ENCODE measurements at regions not wholly inside any gene's neighbourhood (a gene's known extent, or its start where the extent isn't known, plus 50 kb on each side); places are given as distances from the start of the nearest gene placed in this dataset.

- TF ChIP-seq CTCF (IDR thresholded peaks at IDR 0.05 in 8 of 11, conservative IDR thresholded peaks at IDR 0.05 in 3 of 11) = no peak
- no peak for TF ChIP-seq POLR2AphosphoS5 (IDR thresholded peaks at IDR 0.05)
- TF ChIP-seq POLR2A (IDR thresholded peaks at IDR 0.05) = no peak
- intact Hi-C loops (cut with DNase I; ENCODE audit: low total_unique reads) = no loop called here
- Histone ChIP-seq H3K4me3 (no peak overlapping the region), H3K4me1 (no peaks in the 10 kb centered on the region), H3K27ac (no peak overlapping the region), H3K9me3 (no peaks in the 10 kb centered on the region), H3K27me3 (replicated peaks in 1 of 7) (peaks cover 0 to 5% (median 0%) of the 10 kb centered on the region in 7 donors), H3K36me3 (no peaks in the 10 kb centered on the region)
- DNase-seq = no peak
- WGBS, 5 donors = 76 to 90% (median 78%) methylated on average over 7 of the region's 7 CpGs
These were observed 230.9 kb upstream of the MOCS1 start for GRCh38 chr6:40165036-40165709.

- WGBS, 5 donors = 81 to 90% (median 87%) methylated on average over 8 of the region's 8 CpGs
- DNase-seq = no peak
- H3K27ac ChIP-seq = no peak overlapping the region
These were observed 230.1 kb upstream of the MOCS1 start for GRCh38 chr6:40164345-40164755.

GRCh38 chr6:40163924-40164323 lies 229.7 kb upstream of the MOCS1 start:
- no peak overlapping the region for H3K4me3 ChIP-seq
- TF ChIP-seq CTCF (IDR thresholded peaks at IDR 0.05 in 8 of 11, conservative IDR thresholded peaks at IDR 0.05 in 3 of 11) = no peak
- TF ChIP-seq POLR2A (IDR thresholded peaks at IDR 0.05) = no peak
- no peak for TF ChIP-seq POLR2AphosphoS5 (IDR thresholded peaks at IDR 0.05)
- intact Hi-C loops (cut with DNase I; ENCODE audit: low total_unique reads) = no loop called here
- no peak for DNase-seq
- no peaks in the 10 kb centered on the region for H3K36me3 ChIP-seq
- H3K27ac ChIP-seq = no peak overlapping the region
- H3K4me1 ChIP-seq = no peaks in the 10 kb centered on the region
- H3K9me3 ChIP-seq = no peaks in the 10 kb centered on the region
- no peaks in the 10 kb centered on the region for H3K27me3 ChIP-seq (replicated peaks in 1 of 7)
- 70 to 83% (median 78%) methylated on average over 6 to 7 of the region's 7 CpGs for WGBS, 5 donors

More at GRCh38 chr6:40164345-40164755, 230.1 kb upstream of the MOCS1 start:
- Histone ChIP-seq H3K36me3 (no peaks in the 10 kb centered on the region), H3K27me3 (replicated peaks in 1 of 7) (no peaks in the 10 kb centered on the region), H3K9me3 (no peaks in the 10 kb centered on the region), H3K4me3 (no peak overlapping the region), H3K4me1 (no peaks in the 10 kb centered on the region)
- no peak for TF ChIP-seq POLR2AphosphoS5 (IDR thresholded peaks at IDR 0.05)
- TF ChIP-seq CTCF (IDR thresholded peaks at IDR 0.05 in 8 of 11, conservative IDR thresholded peaks at IDR 0.05 in 3 of 11) = no peak
- TF ChIP-seq POLR2A (IDR thresholded peaks at IDR 0.05) = no peak
- intact Hi-C loops (cut with DNase I; ENCODE audit: low total_unique reads) = no loop called here

GRCh38 chr6:40162074-40162473 lies 227.8 kb upstream of the MOCS1 start:
- WGBS, 5 donors = 73 to 88% (median 78%) methylated on average over 5 of the region's 5 CpGs
- H3K36me3 ChIP-seq = no peaks in the 10 kb centered on the region
- no peak overlapping the region for H3K27ac ChIP-seq
- H3K27me3 ChIP-seq (replicated peaks in 1 of 7) = no peaks in the 10 kb centered on the region
- TF ChIP-seq POLR2A (IDR thresholded peaks at IDR 0.05) = no peak
- TF ChIP-seq POLR2AphosphoS5 (IDR thresholded peaks at IDR 0.05) = no peak
- no peak for TF ChIP-seq CTCF (IDR thresholded peaks at IDR 0.05 in 8 of 11, conservative IDR thresholded peaks at IDR 0.05 in 3 of 11)
- intact Hi-C loops (cut with DNase I; ENCODE audit: low total_unique reads) = no loop called here
- no peaks in the 10 kb centered on the region for H3K9me3 ChIP-seq
- no peaks in the 10 kb centered on the region for H3K4me1 ChIP-seq
- DNase-seq = no peak
- no peak overlapping the region for H3K4me3 ChIP-seq
